Loucy (cell line): ENCODE measurements at regions not wholly inside any gene's neighbourhood (a gene's known extent, or its start where the extent isn't known, plus 50 kb on each side); places are given as distances from the start of the nearest gene placed in this dataset.

Experiments
- EZH2phosphoT487 ChIP-seq: fragments of 200-600 bp; IDR thresholded peaks from 2 replicates; pipeline ENCODE4 v1.6.1; 2018; ENCODE audit warnings: antibody characterized with exemption, mild to moderate bottlenecking, moderate library complexity, borderline replicate concordance
- TF ChIP-seq, protein P1 (sequence below): fragments of 200-600 bp; sonication (generic); conservative IDR thresholded peaks from 2 replicates; pipeline ENCODE4 v1.5.1; 2014; ENCODE audit warnings: mild to moderate bottlenecking, antibody characterized with exemption, low read length

DNA sequence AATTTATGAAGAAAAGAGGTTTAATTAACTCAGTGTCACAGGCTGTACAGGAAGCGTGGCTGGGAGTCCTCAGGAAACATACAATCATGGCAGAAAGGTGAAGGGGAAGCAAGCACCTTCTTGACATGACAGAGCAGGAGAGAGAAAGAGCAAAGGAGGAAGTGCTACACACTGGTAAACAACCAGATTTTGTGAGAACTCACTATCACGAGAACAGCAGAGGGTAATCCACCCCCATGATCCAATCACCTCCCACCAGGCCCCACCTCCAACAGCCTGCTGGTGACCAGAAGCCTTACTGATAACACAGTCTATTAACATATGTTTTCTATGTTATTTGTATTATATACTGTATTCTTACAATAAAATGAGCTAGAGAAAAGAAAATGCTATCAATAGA is 254.8 kb downstream of the PCDH10 start:
- TF ChIP-seq, protein P1, sequence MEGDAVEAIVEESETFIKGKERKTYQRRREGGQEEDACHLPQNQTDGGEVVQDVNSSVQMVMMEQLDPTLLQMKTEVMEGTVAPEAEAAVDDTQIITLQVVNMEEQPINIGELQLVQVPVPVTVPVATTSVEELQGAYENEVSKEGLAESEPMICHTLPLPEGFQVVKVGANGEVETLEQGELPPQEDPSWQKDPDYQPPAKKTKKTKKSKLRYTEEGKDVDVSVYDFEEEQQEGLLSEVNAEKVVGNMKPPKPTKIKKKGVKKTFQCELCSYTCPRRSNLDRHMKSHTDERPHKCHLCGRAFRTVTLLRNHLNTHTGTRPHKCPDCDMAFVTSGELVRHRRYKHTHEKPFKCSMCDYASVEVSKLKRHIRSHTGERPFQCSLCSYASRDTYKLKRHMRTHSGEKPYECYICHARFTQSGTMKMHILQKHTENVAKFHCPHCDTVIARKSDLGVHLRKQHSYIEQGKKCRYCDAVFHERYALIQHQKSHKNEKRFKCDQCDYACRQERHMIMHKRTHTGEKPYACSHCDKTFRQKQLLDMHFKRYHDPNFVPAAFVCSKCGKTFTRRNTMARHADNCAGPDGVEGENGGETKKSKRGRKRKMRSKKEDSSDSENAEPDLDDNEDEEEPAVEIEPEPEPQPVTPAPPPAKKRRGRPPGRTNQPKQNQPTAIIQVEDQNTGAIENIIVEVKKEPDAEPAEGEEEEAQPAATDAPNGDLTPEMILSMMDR = no peak
- TF ChIP-seq EZH2phosphoT487 = no peak
